Kidney glomerular epithelial cell (primary cell): ENCODE measurements at regions not wholly inside any gene's neighbourhood (a gene's known extent, or its start where the extent isn't known, plus 50 kb on each side); places are given as distances from the start of the nearest gene placed in this dataset.
"Not testable (repeated sequence)": the region's sequence is repeated elsewhere in the genome, so short reads cannot be mapped to it uniquely, and the experiment has no call there.

Experiments used
- DNase-seq: peaks from one replicate; lab custom pipeline; 2025; lab: John Stamatoyannopoulos, UW

DNA sequence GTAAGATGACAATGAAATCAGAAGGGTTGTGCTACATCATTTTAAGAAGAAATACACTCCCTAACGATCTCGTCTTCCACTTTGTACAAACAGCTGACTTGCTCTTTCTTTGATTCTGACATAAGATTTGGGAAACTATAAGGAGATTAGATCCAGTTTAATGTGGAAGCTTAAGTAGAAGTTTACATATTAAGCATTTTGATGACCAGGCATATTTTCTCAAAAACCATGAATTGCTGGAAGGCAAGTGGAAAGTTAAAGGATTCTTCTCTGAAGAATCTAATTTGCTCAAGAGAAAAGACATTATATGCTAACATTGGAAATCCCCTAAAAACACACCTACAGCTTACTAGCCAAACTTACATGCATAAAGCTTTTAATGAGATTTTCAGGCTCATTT is 531.9 kb upstream of the PTPRD start:
- DNase-seq: no peak

DNA sequence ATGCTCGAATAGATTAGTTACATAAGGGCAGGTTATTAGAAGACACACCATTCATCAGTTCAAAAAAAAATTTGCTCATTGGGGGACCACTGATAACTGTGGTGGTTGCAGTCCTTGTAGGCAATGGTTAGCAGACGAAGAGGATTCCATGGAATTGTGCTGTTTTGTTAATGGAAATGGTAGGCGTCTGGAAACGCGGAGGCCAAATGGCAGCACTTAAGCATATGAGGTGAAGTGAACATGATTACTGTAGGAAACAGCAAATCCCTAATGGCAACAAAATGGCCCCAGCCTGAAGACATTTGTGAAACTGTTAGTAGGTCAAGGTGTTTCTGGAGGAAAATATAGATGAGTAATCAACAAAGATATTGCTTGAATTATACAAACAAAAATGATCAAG is 535.4 kb upstream of the PTPRD start:
- DNase-seq: no peak

DNA sequence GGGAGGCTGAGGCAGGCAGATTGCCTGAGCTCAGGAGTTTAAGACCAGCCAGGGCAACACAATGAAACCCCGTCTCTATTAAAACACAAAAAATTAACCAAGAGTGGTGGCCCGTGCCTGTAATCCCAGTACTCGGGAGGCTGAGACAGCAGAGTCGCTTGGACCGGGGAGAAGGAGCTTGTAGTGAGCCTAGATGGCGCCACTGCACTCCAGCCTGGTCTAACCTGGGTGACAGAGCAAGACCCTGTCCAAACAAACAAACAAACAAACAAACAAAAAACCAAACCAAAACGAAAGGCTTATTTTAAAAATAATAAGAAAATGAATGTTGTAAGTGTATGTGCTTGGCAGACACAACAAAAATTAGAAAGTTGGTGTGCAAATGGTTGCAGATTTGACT is 536.3 kb upstream of the PTPRD start:
- DNase-seq: no peak

DNA sequence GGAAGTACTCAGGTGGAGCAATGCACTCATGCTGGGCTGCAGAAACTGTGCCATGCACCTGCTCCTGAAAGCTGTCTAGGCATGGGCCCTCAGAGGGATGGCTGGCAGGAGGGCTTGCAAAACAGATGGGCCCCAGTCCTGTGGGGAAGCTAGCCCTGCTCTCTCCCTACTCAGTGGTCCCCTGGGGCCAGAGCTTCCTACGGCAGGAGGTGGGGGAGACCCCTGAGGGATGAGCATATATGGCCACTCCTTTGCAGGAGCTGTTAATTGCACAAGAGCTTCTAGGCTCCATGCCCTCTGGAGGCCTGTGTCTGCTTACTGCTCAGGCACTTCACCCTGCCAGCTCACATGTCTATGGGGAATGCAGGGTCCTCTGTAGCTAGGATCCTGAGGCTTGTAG is 545.3 kb upstream of the PTPRD start:
- DNase-seq: no peak

DNA sequence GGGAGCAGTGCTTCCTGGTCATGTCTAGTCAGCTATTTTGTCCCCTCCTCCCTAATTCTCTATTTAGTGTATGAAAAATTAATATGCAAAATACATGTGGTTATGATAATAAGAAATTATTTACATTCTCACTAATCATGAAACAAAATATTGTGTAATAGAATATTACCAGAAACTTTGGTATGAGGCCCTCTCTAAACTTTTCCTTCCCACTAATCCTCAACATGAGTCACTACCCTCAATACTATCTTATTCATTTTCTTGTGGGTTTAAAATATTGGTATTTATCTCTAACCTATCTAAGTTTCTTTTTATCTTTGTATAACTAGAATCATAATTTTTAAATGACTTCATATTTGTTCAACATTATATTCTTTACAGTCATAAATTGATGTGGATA is 545.9 kb upstream of the PTPRD start:
- DNase-seq: no peak

DNA sequence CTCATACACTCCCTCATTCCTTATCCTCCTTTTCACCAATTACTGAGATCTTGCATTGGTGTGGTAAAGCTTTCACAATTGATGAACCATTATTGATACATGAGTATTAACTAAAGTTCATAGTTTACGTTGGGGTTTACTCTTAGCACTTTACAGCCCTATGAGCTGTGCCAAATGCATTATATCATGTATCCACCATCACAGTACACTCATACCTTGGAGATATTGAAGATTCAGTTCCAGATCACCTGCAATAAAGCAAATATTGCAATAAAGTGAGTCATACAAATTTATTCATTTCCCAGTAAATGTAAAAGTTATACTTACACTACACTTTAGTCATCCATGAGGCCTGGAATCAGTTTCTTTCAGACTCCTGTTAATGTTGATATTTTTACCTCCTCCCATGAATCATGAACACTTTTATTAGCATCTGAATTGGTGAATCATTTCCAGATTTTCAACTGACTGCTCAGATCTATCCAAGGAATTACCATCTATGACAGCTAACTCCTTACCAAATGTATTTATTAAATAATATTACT is 546.6 kb upstream of the PTPRD start:
- no peak for DNase-seq

DNA sequence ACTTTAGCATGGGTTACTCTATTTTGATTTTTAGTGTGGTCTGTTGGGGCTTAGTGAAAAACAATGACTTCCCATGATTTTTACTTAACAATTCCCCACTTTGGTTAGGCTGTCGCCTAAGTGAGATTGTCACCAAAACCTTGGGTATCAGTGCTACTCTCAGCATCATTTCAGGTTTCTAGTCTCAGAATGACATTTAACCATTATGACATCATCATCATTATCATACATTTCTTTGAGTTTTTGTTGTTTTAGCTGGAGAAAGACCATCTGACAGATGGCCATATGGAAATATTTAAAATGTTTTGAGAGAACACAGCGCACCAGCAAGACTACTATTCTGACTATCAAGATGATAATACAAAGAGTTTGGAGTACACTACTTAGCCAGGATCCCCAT is 551.0 kb upstream of the PTPRD start:
- no peak for DNase-seq

DNA sequence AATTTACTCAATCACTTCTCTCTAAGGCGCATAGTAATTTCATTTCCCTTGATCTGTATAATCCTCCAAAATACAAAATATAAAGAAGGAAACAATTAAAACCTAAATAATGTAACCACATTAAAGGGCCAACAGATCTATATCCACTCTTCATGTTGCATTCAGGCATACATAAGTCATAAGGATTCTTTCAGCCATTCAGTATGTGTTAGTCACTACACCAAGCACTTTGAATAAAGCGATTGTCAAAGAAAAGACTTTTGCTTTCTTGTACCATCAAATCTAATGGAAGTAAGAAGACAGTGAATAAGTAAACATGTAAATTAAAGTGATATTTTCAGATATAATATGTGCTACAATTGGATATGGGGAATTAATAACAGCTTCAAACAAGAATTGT is 569.2 kb upstream of the PTPRD start:
- DNase-seq: no peak

DNA sequence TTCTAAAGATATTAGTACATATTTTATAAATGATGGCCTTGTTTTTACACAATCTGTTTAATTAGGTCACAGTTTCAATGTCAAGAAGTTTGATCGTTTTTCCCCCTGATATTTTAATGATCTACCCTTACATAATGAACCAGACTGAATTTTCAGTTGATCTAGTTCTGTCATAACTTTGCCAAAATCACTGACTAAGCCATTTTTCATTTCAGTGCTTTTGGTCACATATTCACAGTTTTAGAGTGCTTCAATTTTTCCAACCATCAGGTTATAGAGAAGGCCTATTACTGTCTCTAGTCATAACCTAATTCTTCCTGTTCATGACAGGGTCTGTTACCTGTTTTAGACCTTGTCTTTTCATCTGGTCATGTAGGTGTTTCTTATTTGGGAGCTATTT is 577.9 kb upstream of the PTPRD start:
- DNase-seq: no peak

DNA sequence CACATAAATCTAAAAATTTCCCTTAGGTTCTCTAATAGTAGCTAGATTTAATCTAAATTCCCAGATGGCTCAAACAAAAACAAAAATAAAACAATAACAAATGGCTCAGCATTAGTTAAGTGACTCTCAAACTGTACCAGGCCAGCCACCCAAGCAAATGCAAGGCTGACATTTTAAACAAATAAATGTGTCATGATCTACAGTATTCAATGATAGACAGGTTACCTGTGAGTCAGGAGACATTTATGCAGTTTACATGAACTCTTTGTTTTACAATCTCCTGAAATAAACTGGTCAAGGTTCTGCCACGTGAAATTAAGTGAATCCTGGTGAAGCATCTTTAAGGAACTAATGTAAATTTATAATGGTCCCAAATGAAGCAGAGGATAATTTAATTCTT is 580.2 kb upstream of the PTPRD start:
- DNase-seq: no peak

DNA sequence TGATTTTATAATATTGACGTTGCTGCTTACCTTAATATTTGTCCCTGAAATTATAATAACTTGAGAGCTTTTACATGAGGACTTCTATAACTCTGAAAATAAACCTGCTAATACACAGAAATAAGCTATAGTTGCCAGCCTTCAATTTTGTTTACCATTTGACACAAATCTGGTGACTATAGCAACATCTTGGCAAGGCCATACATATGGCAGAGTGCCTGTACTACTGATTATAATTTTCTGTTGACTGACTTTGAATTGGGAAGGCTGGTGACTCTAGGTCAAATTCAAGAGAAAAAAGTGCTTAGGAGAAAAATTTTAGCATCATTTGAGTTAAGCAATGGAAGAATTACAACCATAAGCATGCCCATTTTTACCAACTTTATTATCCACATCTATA is 581.4 kb upstream of the PTPRD start:
- no peak for DNase-seq

DNA sequence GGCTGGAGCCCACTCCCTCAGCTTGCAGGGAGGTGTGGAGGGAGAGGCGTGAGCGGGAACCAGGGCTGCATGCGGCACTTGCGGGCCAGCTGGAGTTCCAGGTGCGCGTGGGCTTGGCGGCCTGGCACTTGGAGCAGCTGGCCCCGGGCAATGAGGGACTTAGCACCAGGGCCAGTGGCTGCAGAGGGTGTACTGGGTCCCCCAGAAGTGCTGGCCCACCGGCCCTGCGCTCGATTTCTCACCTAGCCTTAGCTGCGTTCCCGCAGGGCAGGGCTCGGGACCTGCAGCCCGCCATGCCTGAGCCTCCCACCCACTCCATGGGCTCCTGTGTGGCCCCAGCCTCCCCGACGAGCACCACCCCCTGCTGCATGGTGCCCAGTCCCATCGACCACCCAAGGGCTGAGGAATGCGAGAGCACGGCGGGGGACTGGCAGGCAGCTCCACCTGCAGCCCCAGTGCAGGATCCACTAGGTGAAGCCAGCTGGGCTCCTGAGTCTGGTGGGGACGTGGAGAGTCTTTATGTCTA is 584.1 kb upstream of the PTPRD start:
- not testable (repeated sequence) for DNase-seq

DNA sequence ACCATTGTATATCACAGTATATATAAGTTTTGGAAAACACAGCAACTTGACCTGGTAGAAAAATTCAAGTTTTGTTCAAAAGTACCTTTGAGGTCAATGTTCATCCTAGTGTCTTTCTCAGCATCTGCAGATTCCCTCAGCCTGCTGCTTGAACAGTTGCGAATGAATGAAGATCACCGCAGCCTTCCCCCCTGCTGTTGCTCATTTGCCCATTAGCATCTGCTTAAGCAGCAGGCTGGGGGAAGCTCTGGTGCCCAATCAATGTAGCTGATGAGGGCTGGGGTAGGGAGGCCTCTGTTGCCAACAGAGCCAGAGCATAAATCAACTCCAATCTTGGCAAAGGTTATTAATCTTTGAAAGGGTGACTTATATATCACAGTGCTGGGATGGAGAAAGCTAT is 586.5 kb upstream of the PTPRD start:
- no peak for DNase-seq

DNA sequence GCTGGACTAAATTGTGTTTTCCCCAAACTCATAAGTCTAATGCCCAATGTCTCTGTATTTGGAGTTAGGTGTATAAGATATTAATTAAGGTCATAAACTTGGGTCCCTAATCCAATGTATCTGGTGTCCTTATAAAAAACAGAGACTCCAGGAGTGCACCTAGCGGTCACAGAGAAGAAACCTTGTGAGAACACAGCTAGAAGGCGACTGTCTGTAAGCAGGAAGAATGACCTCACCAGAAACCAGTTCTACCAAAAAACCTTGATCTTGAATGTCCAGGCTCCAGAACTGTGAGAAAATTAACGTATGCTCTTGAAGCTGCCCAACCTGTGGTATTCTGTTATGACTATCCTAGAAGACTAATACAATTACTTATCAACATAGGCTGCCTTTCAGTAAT is 591.7 kb upstream of the PTPRD start:
- no peak for DNase-seq

DNA sequence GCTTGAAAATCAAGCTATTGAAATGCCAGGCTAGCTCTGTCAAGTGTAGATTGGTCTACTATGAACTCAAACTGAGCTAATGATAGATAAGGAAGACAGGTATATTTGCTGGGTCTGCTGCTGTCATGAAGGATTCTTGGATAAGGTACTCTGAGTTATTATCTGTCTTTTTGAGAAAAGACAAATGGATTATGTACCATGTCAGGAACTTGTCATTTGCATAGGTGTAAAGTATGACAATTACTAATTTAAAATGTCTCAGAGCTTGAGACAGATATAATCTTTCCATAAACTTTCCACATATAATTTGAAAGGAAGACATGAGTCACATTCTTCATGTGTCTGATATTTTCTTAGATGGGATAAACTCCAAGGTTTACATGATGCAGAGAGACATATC is 594.1 kb upstream of the PTPRD start:
- DNase-seq: no peak

DNA sequence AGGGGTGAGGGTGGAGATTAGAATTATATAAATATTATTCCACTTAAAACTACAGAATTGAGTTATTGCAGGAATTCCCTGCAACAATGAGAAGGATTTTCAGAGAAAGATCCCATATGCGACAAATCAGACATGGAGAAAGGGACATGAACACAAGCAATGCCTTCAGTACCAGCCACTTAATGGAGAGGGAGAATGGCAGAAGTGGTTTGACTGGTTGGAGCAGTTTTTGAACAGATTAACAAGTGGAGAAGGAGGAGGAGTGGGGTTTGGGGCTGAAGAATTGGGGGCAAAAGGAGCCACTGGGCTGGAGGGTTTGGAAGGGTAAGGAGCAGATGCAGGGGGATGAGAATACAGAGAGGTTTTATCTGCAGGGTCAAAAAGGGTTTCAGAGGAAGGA is 620.9 kb upstream of the PTPRD start:
- no peak for DNase-seq

DNA sequence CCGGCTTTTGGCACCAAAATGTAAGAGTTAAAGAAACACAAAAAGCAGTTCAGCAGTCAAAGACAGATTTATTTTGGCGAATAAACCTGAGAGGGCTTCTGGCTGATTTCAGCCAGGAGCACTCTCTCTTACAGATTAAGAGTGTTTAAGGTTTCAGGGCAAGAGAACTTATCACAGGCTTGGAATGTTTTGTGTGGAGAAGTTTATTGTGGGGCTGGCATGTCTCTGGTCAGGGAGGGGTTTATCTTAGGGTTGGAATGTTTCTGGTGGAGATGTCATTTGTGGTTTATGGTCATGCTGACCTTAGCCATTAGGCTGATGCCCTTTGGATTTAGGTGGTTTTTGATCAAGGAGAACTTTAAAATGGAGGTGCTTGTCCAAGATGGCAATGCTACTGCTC is 622.3 kb upstream of the PTPRD start:
- no peak for DNase-seq

DNA sequence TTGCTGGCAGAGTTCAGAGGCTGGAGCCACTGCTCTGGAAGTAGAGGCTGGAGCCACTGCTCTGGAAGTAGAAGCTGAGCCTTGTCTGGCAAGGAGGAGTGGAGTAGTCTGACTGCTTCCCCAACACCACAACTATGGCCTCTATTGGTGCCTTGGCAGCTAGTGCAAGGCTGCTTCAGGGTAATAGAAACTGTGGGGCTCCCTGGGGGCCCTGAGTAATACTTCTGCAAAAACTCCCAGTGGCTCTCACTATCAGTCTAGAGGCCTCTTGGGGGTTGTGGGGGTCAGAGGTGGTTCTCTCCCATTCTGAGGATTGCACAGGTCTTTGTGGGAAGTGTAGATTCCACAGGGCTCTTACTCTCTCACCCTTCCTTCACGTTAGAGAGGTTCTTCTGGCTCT is 629.0 kb upstream of the PTPRD start:
- DNase-seq: no peak

DNA sequence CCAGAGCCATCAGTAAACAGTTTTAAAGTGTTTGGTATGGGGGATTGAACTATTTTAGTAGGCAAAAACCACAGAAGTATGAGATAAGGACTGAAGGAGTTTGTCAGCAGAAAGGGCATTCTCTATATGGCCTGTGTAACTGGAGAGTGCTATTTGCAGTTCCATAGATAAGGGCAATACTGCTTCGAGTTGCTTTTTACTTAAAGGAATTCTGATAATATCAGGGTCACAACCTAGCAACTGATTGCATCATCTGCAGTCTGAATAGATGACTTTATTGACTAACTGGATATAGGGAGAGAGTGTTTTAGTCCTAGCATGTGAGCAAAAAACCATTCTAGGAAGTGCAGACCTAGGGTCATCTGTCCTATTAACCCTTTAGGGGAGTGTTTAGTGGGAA is 645.2 kb upstream of the PTPRD start:
- no peak for DNase-seq

DNA sequence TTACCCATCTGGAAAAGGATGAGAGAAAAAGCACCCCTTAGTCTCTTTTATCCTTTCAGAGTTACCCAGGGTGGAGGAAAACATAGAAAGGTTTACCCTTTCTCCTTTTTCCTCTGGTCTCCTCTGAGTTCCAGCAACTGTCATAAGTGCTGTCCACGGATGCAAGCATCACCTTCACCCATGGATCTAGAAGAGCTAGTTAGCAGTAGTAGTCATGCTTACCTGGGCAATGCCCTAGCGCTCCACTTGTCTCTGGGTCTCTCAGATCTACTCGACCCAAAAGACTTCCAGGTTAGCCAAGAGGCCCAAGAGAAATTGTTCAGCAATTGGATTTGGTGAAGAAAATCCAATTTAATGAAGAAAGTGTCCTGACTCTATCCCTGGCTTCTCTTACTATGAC is 656.2 kb upstream of the PTPRD start:
- no peak for DNase-seq

DNA sequence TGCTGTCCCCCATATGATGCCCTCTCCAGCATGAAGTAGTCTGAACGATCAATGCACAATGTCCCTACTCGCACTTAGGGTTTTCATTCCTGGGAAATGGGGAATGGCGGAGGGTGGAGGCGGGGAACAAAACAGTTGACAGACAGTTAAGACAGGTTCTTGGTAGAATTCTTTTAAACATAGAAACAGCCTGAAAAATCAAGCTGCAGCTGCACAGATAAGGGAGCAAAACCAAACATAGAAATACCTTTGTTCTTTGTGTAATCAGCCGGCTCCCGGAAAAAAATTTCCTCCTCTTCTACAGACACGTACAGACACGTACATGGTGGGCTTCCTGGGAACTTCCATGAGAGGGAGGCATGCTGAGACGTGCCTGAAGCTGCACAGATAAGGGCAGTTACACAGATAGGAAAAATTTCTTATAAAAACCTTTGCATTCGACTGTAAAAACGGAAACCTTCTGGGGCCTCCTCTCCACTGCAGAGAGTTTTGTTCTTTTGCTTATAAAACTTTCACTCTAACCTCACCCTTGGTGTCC is 662.4 kb upstream of the PTPRD start:
- no peak for DNase-seq

DNA sequence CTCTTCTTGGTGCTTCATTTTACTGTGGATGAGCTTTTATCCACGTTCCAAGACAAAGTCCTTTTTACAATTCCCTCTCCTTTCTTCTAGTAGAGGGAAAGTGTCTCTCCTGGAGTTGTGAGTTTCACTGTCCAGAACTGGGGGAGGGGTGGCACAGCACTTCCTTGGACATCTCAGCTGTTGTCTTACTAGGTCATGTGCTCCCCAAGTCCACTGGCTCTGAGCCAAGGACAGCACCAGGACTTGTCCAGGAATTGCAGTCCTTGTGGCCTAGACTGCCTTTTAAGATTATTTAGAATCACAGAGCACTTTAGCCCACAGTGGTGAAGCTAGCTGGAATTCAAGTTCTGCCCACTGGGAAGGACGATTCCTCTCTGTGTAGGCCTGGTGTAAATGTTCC is 700.2 kb upstream of the PTPRD start:
- DNase-seq: no peak

DNA sequence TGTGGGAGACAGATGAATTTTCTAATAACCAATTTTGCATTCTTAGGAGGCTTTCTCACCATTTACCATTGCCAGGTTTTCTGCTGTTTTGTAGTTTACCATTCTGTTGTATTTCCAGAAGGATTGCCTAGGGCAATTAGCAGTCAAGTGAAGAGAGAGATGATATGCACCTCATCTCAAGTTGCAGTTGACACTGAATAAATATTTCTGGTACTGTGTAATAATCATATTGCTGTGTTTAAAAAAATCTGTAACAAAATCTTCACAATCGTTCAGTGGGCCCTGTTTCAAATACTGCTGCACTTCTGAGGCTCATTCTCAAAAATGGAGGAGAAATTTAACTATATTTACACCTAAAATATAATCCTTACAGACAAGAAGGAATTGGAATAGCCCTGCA is 706.1 kb upstream of the PTPRD start:
- no peak for DNase-seq

DNA sequence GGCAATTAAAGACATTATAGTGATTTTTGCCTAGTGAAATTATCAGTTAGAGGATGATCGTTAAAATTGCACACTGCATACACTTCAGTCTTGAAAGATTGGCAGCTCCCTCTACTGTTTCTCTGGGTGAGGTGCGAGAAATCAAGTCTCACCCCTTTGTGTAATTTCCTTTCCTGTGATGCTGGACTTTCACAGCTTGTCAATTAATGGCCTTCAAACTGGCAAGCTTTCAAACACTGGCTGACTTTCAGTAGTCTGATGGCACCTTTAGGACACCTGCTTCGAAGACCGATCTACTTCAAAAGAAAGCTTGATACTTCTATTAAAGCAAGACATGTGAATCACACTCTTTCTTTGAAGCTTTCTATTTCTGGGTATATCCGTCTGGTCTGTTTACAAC is 706.7 kb upstream of the PTPRD start:
- peak; percentile 36 for DNase-seq

DNA sequence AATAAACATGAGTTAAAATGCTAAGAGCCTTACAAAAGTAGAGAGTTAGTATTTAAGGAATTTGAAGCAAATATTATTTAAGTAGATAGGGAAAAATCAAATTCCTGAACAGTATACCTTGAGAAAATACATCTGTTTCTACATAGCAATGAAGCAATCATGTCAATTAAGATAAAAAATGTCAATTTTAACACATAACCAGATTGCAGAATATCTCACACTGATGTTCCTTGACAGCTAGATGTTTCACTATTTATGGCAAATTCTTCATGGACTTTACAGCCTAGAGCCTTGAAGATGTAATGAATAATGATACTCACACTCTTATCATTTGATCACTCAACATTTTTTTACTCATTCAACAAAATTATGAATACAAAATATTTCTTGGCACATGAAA is 708.2 kb upstream of the PTPRD start:
- no peak for DNase-seq
